ENCODE measurements at regions not wholly inside any gene's neighbourhood (a gene's known extent, or its start where the extent isn't known, plus 50 kb on each side); places are given as distances from the start of the nearest gene placed in this dataset.
"Not testable (repeated sequence)": the region's sequence is repeated elsewhere in the genome, so short reads cannot be mapped to it uniquely, and the experiment has no call there.

DNA sequence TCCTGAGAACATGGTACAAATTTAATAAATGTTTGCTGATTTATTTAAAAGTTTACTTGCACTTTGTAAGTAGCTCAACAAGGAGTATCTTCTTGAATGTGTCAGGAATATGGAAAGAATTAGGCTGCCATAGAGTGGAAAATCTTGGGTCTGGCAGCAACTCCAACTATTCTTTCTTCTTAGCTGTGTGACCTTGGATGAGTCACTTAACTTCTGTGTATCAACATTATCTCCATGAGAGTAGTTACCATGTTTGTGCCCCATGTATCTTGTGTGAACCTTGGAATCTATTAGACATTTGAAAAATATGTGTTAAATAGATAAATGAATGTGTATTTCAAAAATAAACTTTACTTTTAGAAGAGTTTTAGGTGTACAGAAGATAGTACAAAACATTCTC is 348.8 kb downstream of the GBA3 start:
- no peak for DNase-seq (ENCODE audit: low read depth in 3 of 3, low spot score in 2 of 3)

DNA sequence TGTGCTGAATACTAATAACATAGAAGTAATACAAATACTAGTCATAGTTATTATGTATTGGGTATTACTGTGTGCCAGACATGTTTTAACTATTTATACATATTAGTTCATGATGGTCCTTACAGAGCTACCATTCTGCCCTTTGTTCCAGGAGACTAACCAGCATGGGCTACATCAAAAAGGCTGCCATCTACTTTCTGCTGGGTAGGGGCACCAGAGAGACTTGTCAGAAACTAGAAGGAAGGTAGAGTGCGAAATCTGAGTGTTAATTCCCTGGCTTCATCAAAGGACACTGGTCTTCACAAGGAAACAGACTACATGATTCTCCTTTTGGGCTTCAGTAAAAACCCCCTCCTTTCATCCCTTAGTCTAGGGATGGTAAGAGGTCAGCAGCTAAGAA is 347.8 kb downstream of the GBA3 start:
- DNase-seq (ENCODE audit: low read depth in 3 of 3, low spot score in 2 of 3), result no peak

DNA sequence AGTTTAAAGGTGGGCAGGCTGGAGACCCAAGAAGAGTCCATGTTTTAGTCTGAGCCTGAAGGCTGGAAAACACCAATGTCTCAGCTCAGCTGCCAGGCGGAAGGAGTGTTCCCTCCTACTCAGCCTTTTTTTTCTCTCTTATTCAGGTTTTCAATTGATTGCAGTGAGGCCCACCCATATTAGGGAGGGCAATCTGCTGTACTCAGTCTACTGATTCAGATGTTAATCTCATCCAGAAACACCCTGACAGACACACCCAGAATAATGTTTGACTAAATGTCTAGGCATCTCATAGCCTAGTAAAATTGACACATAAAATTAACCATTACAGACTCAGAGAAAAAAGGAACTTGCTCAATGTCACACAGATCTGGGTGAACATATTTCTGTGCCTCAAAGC is 347.1 kb downstream of the GBA3 start:
- no peak for DNase-seq (ENCODE audit: low read depth in 3 of 3, low spot score in 2 of 3)

DNA sequence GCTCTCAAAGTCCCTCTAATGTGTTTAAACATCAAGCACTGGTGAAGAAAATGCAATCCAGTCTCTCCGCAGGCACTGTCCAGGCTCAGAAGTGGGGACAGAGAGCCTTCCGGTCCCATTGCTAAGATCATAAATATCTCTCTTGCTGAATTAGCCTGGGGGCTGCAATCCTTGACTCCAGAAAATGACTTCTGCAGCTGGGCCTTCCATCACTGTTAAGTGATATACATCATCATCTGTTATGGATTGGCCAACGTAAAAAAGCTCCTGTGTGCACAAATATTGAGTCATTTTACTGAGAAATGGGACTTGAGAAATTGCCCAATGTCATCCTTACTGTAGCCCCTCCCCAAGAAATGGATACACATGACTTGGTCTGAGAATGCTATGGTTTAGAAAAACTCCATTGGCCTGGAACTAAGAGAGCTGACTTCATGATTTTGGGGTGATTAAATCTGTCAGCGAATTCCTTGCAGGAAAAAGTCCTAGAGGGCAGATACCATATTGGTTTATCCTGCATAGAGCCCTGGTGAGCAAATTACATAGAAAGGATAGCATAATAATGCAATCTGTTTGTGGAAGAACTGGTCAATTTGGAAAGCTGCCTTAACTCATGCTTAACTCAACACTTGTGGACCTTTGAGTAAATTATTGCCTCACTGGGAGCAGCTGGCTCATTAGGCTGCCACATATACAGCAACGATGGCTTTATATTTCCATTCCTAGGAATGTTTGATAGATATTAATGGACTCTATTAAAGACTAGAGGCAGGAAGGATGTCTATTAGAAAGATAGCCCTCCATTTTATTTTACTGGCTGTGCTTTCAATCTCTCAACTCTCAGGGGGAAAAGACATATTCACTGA is 346.1 kb downstream of the GBA3 start:
- no peak for DNase-seq (ENCODE audit: low read depth in 3 of 3, low spot score in 2 of 3)

DNA sequence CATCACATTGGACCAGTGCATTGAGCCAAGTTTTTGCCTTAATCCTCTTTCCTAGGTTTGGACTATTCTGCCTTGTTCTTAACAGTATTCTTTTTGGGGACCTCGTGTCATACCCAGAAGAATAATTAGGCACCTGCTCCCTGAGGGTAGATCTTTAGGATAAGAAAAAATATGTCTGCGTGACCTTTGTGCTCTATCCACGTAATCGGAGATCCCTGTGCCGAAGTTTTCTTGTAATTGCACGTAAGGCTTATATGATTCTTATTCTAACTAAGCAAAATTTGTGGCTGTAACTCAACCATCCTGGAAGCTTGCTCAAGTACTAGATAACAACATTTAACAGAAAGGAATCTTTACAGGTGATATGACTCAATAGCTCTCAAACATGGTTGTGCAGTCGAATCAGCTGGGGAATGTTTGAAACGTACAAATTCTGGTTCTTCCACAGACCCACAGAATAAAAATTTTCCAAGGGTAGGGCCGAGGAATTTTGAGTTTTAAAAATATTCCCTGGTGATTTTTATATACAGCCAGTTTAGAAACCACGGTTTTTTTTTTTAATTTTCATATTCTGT is 344.3 kb downstream of the GBA3 start:
- DNase-seq (ENCODE audit: low read depth in 3 of 3, low spot score in 2 of 3), result no peak

- no peak for DNase-seq (ENCODE audit: low read depth in 3 of 3, low spot score in 2 of 3)
These were observed 343.8 kb downstream of the GBA3 start for GRCh38 chr4:23036503-23036902.

DNA sequence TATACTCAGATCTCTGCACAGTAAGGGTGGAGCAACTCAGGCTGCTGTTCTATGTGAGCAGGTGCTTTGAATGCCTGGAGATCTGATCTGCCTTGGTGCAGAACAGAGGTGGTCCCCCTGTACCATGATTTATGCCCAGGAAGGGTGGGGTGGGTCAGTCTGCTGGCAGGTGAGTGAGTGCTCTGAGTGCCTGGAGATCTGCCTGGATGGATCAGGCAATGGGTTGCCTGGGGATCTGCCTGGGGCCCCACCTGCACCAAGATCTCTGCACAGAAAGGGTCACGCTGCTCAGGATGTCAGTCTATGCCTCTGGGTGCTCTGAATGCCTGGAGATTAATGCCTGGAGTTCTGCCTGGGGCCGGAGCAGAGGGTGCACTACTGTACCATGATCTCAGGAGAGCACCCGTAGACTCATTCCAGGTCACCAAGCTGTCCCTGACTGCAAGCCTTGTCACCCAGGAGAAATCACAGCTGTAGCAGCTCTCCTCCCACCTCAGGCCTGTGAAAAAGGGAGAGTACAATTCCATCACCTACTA is 342.9 kb downstream of the GBA3 start:
- no peak for DNase-seq (ENCODE audit: low read depth in 3 of 3, low spot score in 2 of 3)

GRCh38 chr4:23034731-23035130 is 342.0 kb downstream of the GBA3 start:
- DNase-seq (ENCODE audit: low read depth in 3 of 3, low spot score in 2 of 3), result no peak

- DNase-seq (ENCODE audit: low read depth in 3 of 3, low spot score in 2 of 3), result no peak
These were observed 341.1 kb downstream of the GBA3 start for GRCh38 chr4:23033796-23034195.

DNA sequence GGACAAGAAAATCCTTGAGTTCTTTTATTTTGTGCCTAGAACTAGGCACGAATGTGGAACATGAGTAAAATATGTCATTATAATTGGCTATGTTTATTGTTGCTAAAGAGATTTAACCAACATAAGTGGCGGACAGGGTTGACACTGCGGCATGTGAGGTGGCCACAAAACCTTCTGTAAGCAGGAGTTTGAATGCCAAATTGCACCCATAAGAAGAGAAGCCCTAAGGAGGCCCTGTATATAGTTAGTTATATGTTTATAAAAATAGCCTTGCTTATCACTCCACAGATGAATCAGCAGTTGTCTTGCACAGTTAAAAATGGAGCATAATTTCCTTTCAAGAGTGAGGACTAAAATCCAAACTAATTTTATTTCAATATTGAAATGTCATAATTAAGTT is 336.1 kb downstream of the GBA3 start:
- DNase-seq (ENCODE audit: low read depth in 3 of 3, low spot score in 2 of 3), result no peak

DNA sequence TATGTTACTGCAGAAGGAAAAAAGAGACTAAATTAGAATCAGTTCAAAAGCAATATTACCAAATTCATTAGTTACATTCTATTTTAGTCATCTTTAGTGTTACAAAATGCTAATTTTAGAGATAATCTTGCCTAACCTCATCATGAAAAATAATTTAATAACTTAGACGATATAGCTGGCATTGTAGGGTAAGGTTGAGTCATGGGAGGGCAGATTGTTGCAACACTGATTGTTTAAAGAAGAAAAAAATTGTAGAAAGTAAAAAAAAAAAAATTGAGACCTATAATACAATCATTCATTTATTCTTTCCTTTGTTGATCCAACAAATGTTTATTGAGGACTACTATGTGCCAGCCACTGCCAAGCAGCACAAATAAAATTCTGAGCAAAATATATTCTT is 330.9 kb downstream of the GBA3 start:
- DNase-seq (ENCODE audit: low read depth in 3 of 3, low spot score in 2 of 3), result no peak

DNA sequence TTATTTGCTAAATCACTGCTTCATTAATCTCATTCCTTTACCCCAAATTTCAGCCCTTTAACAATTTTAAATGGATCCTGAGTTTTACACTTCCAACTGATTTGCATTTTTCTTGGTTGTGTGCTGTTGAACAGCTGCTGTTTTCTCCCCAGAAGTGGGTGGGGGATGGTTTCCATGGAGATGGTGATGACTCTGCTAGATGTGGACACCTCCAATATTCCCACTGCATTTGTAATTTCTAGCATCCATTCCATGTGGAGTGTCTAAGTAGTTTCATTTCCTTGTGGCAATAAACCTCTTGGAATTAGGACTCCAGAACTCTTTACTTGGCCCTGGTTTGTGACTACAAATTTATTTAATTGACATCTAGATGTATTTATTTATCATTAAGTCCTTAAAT is 330.4 kb downstream of the GBA3 start:
- DNase-seq (ENCODE audit: low read depth in 3 of 3, low spot score in 2 of 3), result no peak

GRCh38 chr4:23022032-23022431 is 329.3 kb downstream of the GBA3 start:
- DNase-seq (ENCODE audit: low read depth in 3 of 3, low spot score in 2 of 3), result no peak

DNA sequence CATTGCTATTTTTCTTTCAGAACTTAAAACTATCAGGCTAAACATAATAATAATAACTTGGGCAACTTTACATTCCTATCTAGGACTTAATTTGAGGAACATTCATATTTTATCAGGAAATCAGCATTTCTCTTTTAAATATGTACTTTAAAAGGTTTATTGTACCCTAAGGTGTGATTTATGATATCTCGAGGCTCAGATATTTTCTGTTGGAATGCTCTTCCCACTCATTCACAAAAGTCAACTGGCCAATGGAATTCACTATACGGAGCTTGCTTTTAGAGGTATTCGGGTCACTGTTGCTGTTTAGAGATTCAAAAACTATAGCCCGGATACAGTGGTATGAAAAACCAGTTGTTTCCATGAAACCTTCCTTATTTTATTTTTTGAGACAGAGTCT is 328.3 kb downstream of the GBA3 start:
- DNase-seq (ENCODE audit: low read depth in 3 of 3, low spot score in 2 of 3), result no peak

DNA sequence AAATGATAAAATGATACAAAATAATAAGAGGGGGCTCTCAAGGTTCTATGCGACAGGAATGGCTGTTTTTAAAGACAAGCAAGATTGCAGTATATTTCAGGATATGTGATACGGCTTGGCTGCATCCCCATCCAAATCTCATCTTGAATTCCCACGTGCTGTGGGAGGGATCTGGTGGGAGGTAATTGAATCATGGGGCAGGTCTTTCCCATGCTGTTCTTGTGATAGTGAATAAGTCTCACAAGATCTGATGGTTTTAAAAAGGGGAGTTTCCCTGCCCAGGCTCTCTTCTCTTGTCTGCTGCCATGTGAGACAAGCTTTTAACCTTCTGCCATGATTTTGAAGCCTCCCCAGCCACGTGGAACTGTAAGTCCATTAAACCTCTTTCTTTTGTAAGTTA is 327.7 kb downstream of the GBA3 start:
- DNase-seq (ENCODE audit: low read depth in 3 of 3, low spot score in 2 of 3), result not testable (repeated sequence)

GRCh38 chr4:23016981-23017380 is 324.2 kb downstream of the GBA3 start:
- DNase-seq (ENCODE audit: low read depth in 3 of 3, low spot score in 2 of 3), result no peak

GRCh38 chr4:23015821-23016220 is 323.1 kb downstream of the GBA3 start:
- DNase-seq (ENCODE audit: low read depth in 3 of 3, low spot score in 2 of 3), result no peak

DNA sequence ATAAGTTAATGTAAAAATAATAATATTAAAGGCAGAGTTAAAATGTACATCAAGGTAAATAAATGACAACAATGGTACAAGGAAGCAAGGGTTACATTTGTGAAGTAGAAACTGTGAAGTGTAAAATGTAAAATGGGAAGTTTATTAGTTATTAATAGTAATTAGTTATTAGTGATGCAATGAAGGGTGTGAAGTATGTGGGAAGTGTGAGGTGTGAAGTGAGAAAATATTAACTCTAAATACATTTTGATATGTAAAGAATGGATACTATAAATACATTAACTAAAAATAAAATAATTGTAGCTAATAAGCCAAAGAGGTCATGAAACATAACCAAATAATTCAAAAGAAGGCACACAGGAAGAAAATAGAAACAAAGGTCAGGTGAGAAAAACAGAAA is 316.4 kb downstream of the GBA3 start:
- no peak for DNase-seq (ENCODE audit: low read depth in 3 of 3, low spot score in 2 of 3)

- DNase-seq (ENCODE audit: low read depth in 3 of 3, low spot score in 2 of 3), result no peak
These were observed 314.0 kb downstream of the GBA3 start for GRCh38 chr4:23006756-23007155.

GRCh38 chr4:23005691-23006090 is 313.0 kb downstream of the GBA3 start:
- DNase-seq (ENCODE audit: low read depth in 3 of 3, low spot score in 2 of 3), result no peak

DNA sequence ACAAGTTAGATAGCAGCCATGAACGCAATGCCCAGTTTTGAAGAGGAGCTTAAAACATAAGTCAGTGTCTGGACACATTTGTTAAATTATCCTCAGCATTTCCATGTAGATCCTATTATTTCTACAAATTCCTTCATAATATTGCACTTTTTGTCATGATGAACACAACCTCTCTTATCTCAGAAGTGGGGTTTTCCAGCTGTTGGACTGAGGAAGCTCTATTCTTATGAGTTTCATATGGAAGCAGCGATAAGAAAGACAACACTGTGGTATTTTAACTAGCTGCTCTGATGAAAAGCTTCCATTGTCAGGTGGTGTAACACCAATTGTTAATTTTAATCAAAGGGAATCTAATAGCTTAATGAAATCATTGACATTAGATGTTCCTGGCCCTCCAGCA is 308.7 kb downstream of the GBA3 start:
- DNase-seq (ENCODE audit: low read depth in 3 of 3, low spot score in 2 of 3), result no peak

DNA sequence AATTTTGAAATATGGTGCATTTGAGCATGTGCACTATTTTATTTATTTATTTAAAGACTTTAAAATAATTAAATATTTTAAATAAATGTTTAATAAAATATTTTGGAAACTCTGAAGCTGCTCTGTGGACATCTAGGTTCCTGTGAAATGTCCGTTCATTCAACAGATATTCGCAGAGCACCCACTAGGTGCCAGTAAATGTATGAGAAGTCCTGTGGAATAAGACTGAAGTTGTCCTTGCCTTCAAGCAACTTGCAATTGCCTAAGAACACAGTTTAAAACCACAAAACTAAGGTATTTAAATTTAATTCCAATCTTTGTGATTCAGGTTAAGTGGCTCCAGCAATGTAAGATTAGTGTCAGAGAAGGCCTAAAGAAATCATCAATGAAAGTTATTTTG is 306.7 kb downstream of the GBA3 start:
- no peak for DNase-seq (ENCODE audit: low read depth in 3 of 3, low spot score in 2 of 3)

Measured in right renal cortex interstitium (tissue), 3 donors.